Astrocyte (in vitro differentiated cells and primary cell): ENCODE measurements at regions not wholly inside any gene's neighbourhood (a gene's known extent, or its start where the extent isn't known, plus 50 kb on each side); places are given as distances from the start of the nearest gene placed in this dataset.

Experiments
- DNase-seq: peaks from one replicate; pipeline ENCODE4 v3.0.0-alpha.2; 2010; ENCODE audit warnings: low read depth
- FAIRE-seq: peaks from 2 replicates; lab custom pipeline; 2011; peaks lifted over from hg19 to GRCh38; lab: Jason Lieb, UNC
- H2AFZ ChIP-seq: 2 replicates; pipeline ENCODE4 v1.6.0; 2012; ENCODE audit warnings: low read depth, low read length, inconsistent platforms
- H3K27ac ChIP-seq: 2 replicates; pipeline ENCODE4 v1.5.1; 2011; ENCODE audit warnings: low read depth, low read length, inconsistent platforms
- H3K27me3 ChIP-seq: 2 replicates; pipeline ENCODE4 v1.6.0; 2011; ENCODE audit warnings: low read length, inconsistent platforms; ENCODE audit not compliant: insufficient read depth
- H3K36me3 ChIP-seq: 2 replicates; pipeline ENCODE4 v1.5.1; 2011; ENCODE audit warnings: low read length, inconsistent platforms; ENCODE audit not compliant: insufficient read depth
- H3K4me1 ChIP-seq: 2 replicates; pipeline ENCODE4 v1.5.1; 2011; ENCODE audit warnings: low read length, inconsistent platforms; ENCODE audit not compliant: insufficient read depth
- H3K4me2 ChIP-seq: 2 replicates; pipeline ENCODE4 v1.6.0; 2012; ENCODE audit warnings: low read length, inconsistent platforms
- H3K4me3 ChIP-seq: 2 replicates; pipeline ENCODE4 v1.5.1; 2011; ENCODE audit warnings: low read depth, mild to moderate bottlenecking, low read length, inconsistent platforms; ENCODE audit not compliant: insufficient read depth
- H3K79me2 ChIP-seq: 2 replicates; pipeline ENCODE4 v1.6.0; 2012; ENCODE audit warnings: mild to moderate bottlenecking, low read length, inconsistent platforms; ENCODE audit not compliant: insufficient read depth
- H3K9ac ChIP-seq: 2 replicates; pipeline ENCODE4 v1.6.0; 2012; ENCODE audit warnings: mild to moderate bottlenecking, low read length, inconsistent platforms
- H3K9me3 ChIP-seq: 2 replicates; pipeline ENCODE4 v1.5.1; 2012; ENCODE audit warnings: low read depth, mild to moderate bottlenecking, low read length, inconsistent platforms; ENCODE audit not compliant: insufficient read depth
- H4K20me1 ChIP-seq: 2 replicates; pipeline ENCODE4 v1.6.0; 2012; ENCODE audit warnings: low read length, inconsistent platforms; ENCODE audit not compliant: insufficient read depth
- H3K27ac Mint-ChIP-seq: one replicate; pipeline ENCODE4 v1.8.0; 2021; ENCODE audit warnings: mild to moderate bottlenecking, mixed read lengths; ENCODE audit not compliant: unreplicated experiment
- H3K27me3 Mint-ChIP-seq: one replicate; pipeline ENCODE4 v1.8.0; 2021; ENCODE audit warnings: low read depth, mixed read lengths; ENCODE audit not compliant: unreplicated experiment
- H3K36me3 Mint-ChIP-seq: one replicate; pipeline ENCODE4 v1.8.0; 2021; ENCODE audit warnings: low read depth, mixed read lengths; ENCODE audit not compliant: unreplicated experiment
- H3K4me1 Mint-ChIP-seq: one replicate; pipeline ENCODE4 v1.8.0; 2021; ENCODE audit warnings: low read depth, mixed read lengths; ENCODE audit not compliant: unreplicated experiment
- H3K4me3 Mint-ChIP-seq: one replicate; pipeline ENCODE4 v1.8.0; 2021; ENCODE audit warnings: mild to moderate bottlenecking, moderate library complexity, mixed read lengths; ENCODE audit not compliant: unreplicated experiment
- H3K9me3 Mint-ChIP-seq: one replicate; pipeline ENCODE4 v1.8.0; 2021; ENCODE audit warnings: mild to moderate bottlenecking, mixed read lengths; ENCODE audit not compliant: unreplicated experiment
- EZH2 ChIP-seq: IDR thresholded peaks from 2 replicates; pipeline ENCODE4 v1.6.1; 2012; ENCODE audit warnings: mild to moderate bottlenecking, low read length, inconsistent platforms; ENCODE audit not compliant: insufficient read depth
- TF ChIP-seq, protein P1 (sequence below): IDR thresholded peaks from 2 replicates; pipeline ENCODE4 v1.5.1; 2011; ENCODE audit warnings: low read depth, mild to moderate bottlenecking, inconsistent platforms, low read length, moderate library complexity; ENCODE audit not compliant: insufficient read depth

- Mint-ChIP-seq H3K36me3 (peaks cover 2% of the 10 kb centered on the region), H3K9me3 (peaks cover 5% of the 10 kb centered on the region), H3K27ac (peak overlapping the region; percentile 26), H3K27me3 (no peaks in the 10 kb centered on the region), H3K4me1 (peaks cover 7% of the 10 kb centered on the region), H3K4me3 (no peak overlapping the region)
- Histone ChIP-seq H3K9ac (no peak overlapping the region), H3K79me2 (no peaks in the 10 kb centered on the region), H3K27ac (peak overlapping the region; percentile 19), H3K4me2 (no peak overlapping the region), H3K36me3 (no peaks in the 10 kb centered on the region), H2AFZ (no peak overlapping the region), H3K4me1 (peaks cover 14% of the 10 kb centered on the region), H3K9me3 (no peaks in the 10 kb centered on the region), H3K4me3 (no peak overlapping the region), H4K20me1 (no peaks in the 10 kb centered on the region), H3K27me3 (no peaks in the 10 kb centered on the region)
- DNase-seq, result peak; percentile 54
- peak; percentile 72 for FAIRE-seq
- no peak for TF ChIP-seq EZH2
- TF ChIP-seq, protein P1, sequence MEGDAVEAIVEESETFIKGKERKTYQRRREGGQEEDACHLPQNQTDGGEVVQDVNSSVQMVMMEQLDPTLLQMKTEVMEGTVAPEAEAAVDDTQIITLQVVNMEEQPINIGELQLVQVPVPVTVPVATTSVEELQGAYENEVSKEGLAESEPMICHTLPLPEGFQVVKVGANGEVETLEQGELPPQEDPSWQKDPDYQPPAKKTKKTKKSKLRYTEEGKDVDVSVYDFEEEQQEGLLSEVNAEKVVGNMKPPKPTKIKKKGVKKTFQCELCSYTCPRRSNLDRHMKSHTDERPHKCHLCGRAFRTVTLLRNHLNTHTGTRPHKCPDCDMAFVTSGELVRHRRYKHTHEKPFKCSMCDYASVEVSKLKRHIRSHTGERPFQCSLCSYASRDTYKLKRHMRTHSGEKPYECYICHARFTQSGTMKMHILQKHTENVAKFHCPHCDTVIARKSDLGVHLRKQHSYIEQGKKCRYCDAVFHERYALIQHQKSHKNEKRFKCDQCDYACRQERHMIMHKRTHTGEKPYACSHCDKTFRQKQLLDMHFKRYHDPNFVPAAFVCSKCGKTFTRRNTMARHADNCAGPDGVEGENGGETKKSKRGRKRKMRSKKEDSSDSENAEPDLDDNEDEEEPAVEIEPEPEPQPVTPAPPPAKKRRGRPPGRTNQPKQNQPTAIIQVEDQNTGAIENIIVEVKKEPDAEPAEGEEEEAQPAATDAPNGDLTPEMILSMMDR, result no peak
Observed at GRCh38 chrX:69025802-69026301, 139.4 kb downstream of the PJA1 start.

DNA sequence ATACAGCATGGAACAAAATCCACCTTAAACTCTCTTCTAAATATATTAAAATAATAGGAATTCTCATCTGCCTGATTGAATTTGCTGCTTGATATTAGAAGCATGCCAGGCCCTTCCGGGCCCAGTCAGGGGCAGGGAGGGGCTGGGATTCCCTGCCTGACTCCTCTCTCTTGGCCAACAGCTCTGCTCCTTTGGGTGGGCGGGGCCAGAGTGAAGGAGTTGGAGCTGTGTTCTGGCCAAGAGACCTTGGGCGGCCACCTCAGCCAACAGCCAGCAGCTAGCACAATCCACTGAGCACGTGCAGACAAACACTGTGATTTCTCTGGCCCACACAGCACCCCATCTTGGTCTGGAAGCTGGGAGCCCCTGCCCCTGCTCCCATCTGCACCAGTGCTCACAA is 140.3 kb downstream of the PJA1 start:
- Histone ChIP-seq H4K20me1 (no peaks in the 10 kb centered on the region), H3K9me3 (no peaks in the 10 kb centered on the region), H3K4me2 (no peak overlapping the region), H3K36me3 (no peaks in the 10 kb centered on the region), H3K4me1 (peaks cover 14% of the 10 kb centered on the region), H2AFZ (no peak overlapping the region), H3K9ac (no peak overlapping the region), H3K27me3 (no peaks in the 10 kb centered on the region), H3K27ac (no peak overlapping the region), H3K4me3 (no peak overlapping the region), H3K79me2 (no peaks in the 10 kb centered on the region)
- TF ChIP-seq EZH2, result no peak
- TF ChIP-seq, protein P1, result no peak
- no peak for FAIRE-seq
- Mint-ChIP-seq H3K4me1 (peaks cover 7% of the 10 kb centered on the region), H3K27ac (no peak overlapping the region), H3K9me3 (peaks cover 5% of the 10 kb centered on the region), H3K36me3 (peaks cover 2% of the 10 kb centered on the region), H3K4me3 (no peak overlapping the region), H3K27me3 (no peaks in the 10 kb centered on the region)
- peak; percentile 41 for DNase-seq

GRCh38 chrX:69024161-69024736 is 141.0 kb downstream of the PJA1 start:
- Histone ChIP-seq H3K9ac (no peak overlapping the region), H2AFZ (no peak overlapping the region), H3K36me3 (no peaks in the 10 kb centered on the region), H3K27me3 (no peaks in the 10 kb centered on the region), H3K4me2 (no peak overlapping the region), H3K4me1 (peaks cover 14% of the 10 kb centered on the region), H3K9me3 (no peaks in the 10 kb centered on the region), H4K20me1 (no peaks in the 10 kb centered on the region), H3K79me2 (no peaks in the 10 kb centered on the region), H3K4me3 (no peak overlapping the region), H3K27ac (no peak overlapping the region)
- TF ChIP-seq, protein P1, result no peak
- no peak for TF ChIP-seq EZH2
- DNase-seq, result no peak
- FAIRE-seq, result no peak
- H3K27me3 Mint-ChIP-seq, result peaks cover 3% of the 10 kb centered on the region
- H3K27ac Mint-ChIP-seq, result no peak overlapping the region
- peaks cover 7% of the 10 kb centered on the region for H3K4me1 Mint-ChIP-seq
- no peak overlapping the region for H3K4me3 Mint-ChIP-seq
- H3K9me3 Mint-ChIP-seq, result peaks cover 5% of the 10 kb centered on the region
- peaks cover 2% of the 10 kb centered on the region for H3K36me3 Mint-ChIP-seq
